PFSK-1 (cell line): ENCODE measurements at regions not wholly inside any gene's neighbourhood (a gene's known extent, or its start where the extent isn't known, plus 50 kb on each side); places are given as distances from the start of the nearest gene placed in this dataset.

Experiments
- FOXP2 ChIP-seq: optimal IDR thresholded peaks from 2 replicates; pipeline ENCODE3; 2011; ENCODE audit warnings: borderline replicate concordance, control low read depth, inconsistent platforms; ENCODE audit not compliant: insufficient read depth; ENCODE audit errors: extremely low read length, extremely low read depth
- POLR2AphosphoS5 ChIP-seq: IDR thresholded peaks from 2 replicates; pipeline ENCODE4 v1.6.1; 2012; ENCODE audit warnings: low read depth, mild to moderate bottlenecking, control low read depth, low read length, moderate library complexity
- SIN3A ChIP-seq: IDR thresholded peaks from 2 replicates; pipeline ENCODE4 v1.6.1; 2012; ENCODE audit warnings: mild to moderate bottlenecking, low read length, moderate library complexity, borderline replicate concordance; ENCODE audit not compliant: insufficient read depth
- TAF1 ChIP-seq: IDR thresholded peaks from 2 replicates; pipeline ENCODE4 v1.6.1; 2012; ENCODE audit warnings: low read length, control low read depth, borderline replicate concordance; ENCODE audit not compliant: insufficient read depth
- TF ChIP-seq, protein P1 (sequence below), 2 experiments: IDR thresholded peaks; 2 replicates each; pipeline versions ENCODE4 v1.6.1 to v1.8.0; 2011 to 2012; ENCODE audit warnings: low read depth in 2 of 2, low read length in 2 of 2, control low read depth in 1 of 2, inconsistent platforms in 1 of 2, mild to moderate bottlenecking in 1 of 2, moderate library complexity in 1 of 2; ENCODE audit not compliant: insufficient read depth in 1 of 2

DNA sequence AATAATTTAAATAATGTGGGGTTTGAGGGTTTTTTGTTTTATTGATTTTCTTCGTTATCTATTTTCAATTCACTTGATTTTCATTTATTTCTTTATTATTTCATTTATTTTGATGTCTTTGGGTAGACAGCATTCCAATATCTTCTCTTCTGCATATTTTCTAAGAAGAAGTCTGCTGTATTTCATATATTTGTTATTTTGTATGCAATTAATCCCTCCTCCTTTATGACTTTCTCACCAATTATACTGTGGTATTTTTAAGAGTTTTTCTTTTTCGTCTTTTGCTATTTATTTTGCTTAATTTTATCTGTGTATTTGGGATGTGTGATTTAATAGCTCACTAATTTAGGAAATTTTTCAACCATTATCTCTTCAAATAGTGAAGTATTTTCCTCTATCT, 1444.4 kb upstream of the MIR17HG start:
- TF ChIP-seq POLR2AphosphoS5: no peak
- TF ChIP-seq, protein P1, sequence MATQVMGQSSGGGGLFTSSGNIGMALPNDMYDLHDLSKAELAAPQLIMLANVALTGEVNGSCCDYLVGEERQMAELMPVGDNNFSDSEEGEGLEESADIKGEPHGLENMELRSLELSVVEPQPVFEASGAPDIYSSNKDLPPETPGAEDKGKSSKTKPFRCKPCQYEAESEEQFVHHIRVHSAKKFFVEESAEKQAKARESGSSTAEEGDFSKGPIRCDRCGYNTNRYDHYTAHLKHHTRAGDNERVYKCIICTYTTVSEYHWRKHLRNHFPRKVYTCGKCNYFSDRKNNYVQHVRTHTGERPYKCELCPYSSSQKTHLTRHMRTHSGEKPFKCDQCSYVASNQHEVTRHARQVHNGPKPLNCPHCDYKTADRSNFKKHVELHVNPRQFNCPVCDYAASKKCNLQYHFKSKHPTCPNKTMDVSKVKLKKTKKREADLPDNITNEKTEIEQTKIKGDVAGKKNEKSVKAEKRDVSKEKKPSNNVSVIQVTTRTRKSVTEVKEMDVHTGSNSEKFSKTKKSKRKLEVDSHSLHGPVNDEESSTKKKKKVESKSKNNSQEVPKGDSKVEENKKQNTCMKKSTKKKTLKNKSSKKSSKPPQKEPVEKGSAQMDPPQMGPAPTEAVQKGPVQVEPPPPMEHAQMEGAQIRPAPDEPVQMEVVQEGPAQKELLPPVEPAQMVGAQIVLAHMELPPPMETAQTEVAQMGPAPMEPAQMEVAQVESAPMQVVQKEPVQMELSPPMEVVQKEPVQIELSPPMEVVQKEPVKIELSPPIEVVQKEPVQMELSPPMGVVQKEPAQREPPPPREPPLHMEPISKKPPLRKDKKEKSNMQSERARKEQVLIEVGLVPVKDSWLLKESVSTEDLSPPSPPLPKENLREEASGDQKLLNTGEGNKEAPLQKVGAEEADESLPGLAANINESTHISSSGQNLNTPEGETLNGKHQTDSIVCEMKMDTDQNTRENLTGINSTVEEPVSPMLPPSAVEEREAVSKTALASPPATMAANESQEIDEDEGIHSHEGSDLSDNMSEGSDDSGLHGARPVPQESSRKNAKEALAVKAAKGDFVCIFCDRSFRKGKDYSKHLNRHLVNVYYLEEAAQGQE (IDR thresholded peaks at IDR 0.05; ENCODE audit: insufficient read depth in 1 of 2, low read depth in 2 of 2, low read length in 2 of 2): no peak
- no peak for TF ChIP-seq TAF1
- TF ChIP-seq FOXP2: no peak
- TF ChIP-seq SIN3A: no peak

DNA sequence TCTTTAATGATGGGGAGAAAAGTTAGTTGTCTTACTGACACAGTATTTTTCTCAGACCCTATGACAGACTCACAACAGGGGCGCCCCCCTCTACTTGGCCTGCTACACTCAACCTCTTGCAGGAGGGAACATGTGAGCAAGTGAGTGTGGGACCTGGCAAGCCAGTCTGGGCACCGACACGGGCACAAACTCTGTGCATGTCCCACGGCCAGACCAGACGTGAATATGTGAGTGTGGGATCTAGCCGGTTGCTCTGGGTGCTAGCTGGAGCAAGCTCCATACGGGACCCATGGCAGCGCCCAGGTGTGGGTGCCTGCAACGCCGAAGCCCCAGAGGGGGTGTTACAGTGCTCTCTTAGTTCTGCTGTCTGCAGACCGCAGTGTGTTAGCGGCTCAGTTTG, 1437.3 kb upstream of the MIR17HG start:
- no peak for TF ChIP-seq FOXP2
- no peak for TF ChIP-seq POLR2AphosphoS5
- TF ChIP-seq SIN3A: no peak
- no peak for TF ChIP-seq TAF1
- TF ChIP-seq, protein P1 (IDR thresholded peaks at IDR 0.05; ENCODE audit: insufficient read depth in 1 of 2, low read depth in 2 of 2, low read length in 2 of 2): no peak

GRCh38 chr13:89916551-89916950, 1430.9 kb upstream of the MIR17HG start:
- no peak for TF ChIP-seq SIN3A
- TF ChIP-seq, protein P1 (IDR thresholded peaks at IDR 0.05; ENCODE audit: insufficient read depth in 1 of 2, low read depth in 2 of 2, low read length in 2 of 2): no peak
- no peak for TF ChIP-seq POLR2AphosphoS5
- TF ChIP-seq TAF1: no peak
- no peak for TF ChIP-seq FOXP2

DNA sequence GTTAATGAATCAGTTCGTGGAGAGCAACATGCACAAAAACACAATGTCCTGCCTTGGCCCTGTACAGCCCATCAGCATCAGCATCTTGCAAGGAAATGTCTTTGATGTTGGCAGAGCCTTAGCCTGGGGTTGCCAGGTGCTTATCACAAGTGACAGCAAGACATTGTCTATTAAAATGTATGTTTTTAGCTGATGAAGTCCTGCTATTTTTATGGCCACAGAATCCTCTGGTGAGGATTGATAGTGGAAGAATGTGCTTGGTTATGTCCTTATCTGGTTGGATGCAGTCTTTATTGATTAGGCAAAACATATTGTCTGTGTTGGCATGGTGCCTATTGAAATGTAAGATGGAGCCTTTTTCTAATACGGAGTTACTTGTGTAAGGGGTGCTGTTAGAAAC, 1427.0 kb upstream of the MIR17HG start:
- TF ChIP-seq TAF1: no peak
- TF ChIP-seq SIN3A: no peak
- TF ChIP-seq POLR2AphosphoS5: no peak
- TF ChIP-seq, protein P1 (IDR thresholded peaks at IDR 0.05; ENCODE audit: insufficient read depth in 1 of 2, low read depth in 2 of 2, low read length in 2 of 2): no peak
- TF ChIP-seq FOXP2: no peak

DNA sequence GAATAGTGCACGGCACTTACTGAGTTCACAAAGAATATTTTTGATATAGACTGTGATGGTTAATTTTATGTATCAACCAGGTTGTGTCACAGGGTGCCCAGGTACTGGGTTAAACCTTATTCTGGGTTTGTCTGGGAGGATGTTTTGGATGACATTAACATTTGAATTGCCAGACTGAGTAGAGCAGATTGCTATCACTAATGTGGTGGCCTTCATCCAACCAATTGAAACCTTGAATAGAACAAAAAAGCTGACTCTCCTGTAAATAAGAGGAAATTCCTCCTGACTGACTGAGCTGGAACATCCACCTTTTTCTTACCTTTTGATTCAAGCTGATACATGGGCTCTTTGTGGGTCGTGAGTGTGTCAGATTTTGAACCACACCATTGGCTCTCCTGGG, 1424.4 kb upstream of the MIR17HG start:
- TF ChIP-seq, protein P1 (IDR thresholded peaks at IDR 0.05; ENCODE audit: insufficient read depth in 1 of 2, low read depth in 2 of 2, low read length in 2 of 2): no peak
- TF ChIP-seq FOXP2: no peak
- TF ChIP-seq TAF1: no peak
- TF ChIP-seq SIN3A: no peak
- no peak for TF ChIP-seq POLR2AphosphoS5
